Caco-2 (cell line): ENCODE measurements at regions not wholly inside any gene's neighbourhood (a gene's known extent, or its start where the extent isn't known, plus 50 kb on each side); places are given as distances from the start of the nearest gene placed in this dataset.

Source experiments
- BruUV-seq: library from RNA; stranded (reverse); fragments of 400-500 nt; replicated peaks from 2 replicates; lab custom pipeline; 2021; lab: Mats Ljungman, UMichigan
- CTCF ChIA-PET: fragments of 300-600 bp; sonication (Branson Sonifier 250); formaldehyde crosslinking; loops from one replicate; lab custom pipeline; 2022; ENCODE audit warnings: antibody characterized with exemption; lab: Charles Lee
- POLR2A ChIA-PET: fragments of 300-600 bp; sonication (Branson Sonifier 250); formaldehyde crosslinking; loops from one replicate; lab custom pipeline; 2022; ENCODE audit warnings: antibody characterized with exemption; lab: Charles Lee
- DNase-seq, 2 experiments: peaks; one replicate each; pipeline versions ENCODE4 v3.0.0 to v3.0.0-alpha.2; 2020 to 2022
- H3K27me3 ChIP-seq: replicated peaks from 2 replicates; pipeline ENCODE4 v1.6.0; 2011; ENCODE audit warnings: low read length; ENCODE audit not compliant: control insufficient read depth, insufficient read depth
- H3K36me3 ChIP-seq: 2 replicates; pipeline ENCODE4 v1.5.1; 2011; ENCODE audit warnings: low read length; ENCODE audit not compliant: control insufficient read depth, insufficient read depth
- H3K4me1 ChIP-seq: fragments of 250-450 bp; sonication (Bioruptor Pico); 2 replicates; pipeline ENCODE4 v1.5.1; 2020; ENCODE audit warnings: mild to moderate bottlenecking
- H3K4me3 ChIP-seq: 2 replicates; pipeline ENCODE4 v1.5.1; 2011; ENCODE audit warnings: low read depth, mild to moderate bottlenecking, control low read depth, low read length
- H3K9me3 ChIP-seq: fragments of 250-450 bp; sonication (Bioruptor Pico); 2 replicates; pipeline ENCODE4 v1.5.1; 2020; ENCODE audit warnings: mild to moderate bottlenecking, moderate library complexity
- H3K27ac Mint-ChIP-seq: one replicate; pipeline ENCODE4 v1.8.0; 2022; ENCODE audit warnings: mixed read lengths; ENCODE audit not compliant: unreplicated experiment
- H3K27me3 Mint-ChIP-seq: one replicate; pipeline ENCODE4 v1.8.0; 2022; ENCODE audit warnings: mixed read lengths; ENCODE audit not compliant: insufficient read depth, unreplicated experiment
- H3K36me3 Mint-ChIP-seq: one replicate; pipeline ENCODE4 v1.8.0; 2022; ENCODE audit warnings: mild to moderate bottlenecking, mixed read lengths; ENCODE audit not compliant: insufficient read depth, unreplicated experiment
- H3K4me1 Mint-ChIP-seq: one replicate; pipeline ENCODE4 v1.8.0; 2022; ENCODE audit warnings: low read depth, mixed read lengths; ENCODE audit not compliant: unreplicated experiment
- H3K4me3 Mint-ChIP-seq: one replicate; pipeline ENCODE4 v1.8.0; 2022; ENCODE audit warnings: mild to moderate bottlenecking, moderate library complexity, mixed read lengths; ENCODE audit not compliant: unreplicated experiment
- H3K9me3 Mint-ChIP-seq: one replicate; pipeline ENCODE4 v1.8.0; 2022; ENCODE audit warnings: mixed read lengths; ENCODE audit not compliant: unreplicated experiment
- intact Hi-C: fragments of 100-400 bp; cut with micrococcal nuclease; formaldehyde crosslinking; loops from one replicate; pipeline ENCODE4 v1.10.0; 2022; ENCODE audit not compliant: unreplicated experiment
- TF ChIP-seq, protein P1 (sequence below), 2 experiments: fragments of 200-600 bp in 1 of 2; IDR thresholded peaks; 1 replicate in 1 of 2; 2 replicates in 1 of 2; pipeline versions ENCODE4 v1.5.1 to v1.8.0; 2011 to 2022; ENCODE audit warnings: antibody characterized with exemption in 1 of 2, control low read depth in 1 of 2, inconsistent platforms in 1 of 2, low read depth in 1 of 2, low read length in 1 of 2, mild to moderate bottlenecking in 1 of 2, moderate library complexity in 1 of 2; ENCODE audit not compliant: insufficient read depth in 1 of 2, severe bottlenecking in 1 of 2, unreplicated experiment in 1 of 2

- Mint-ChIP-seq H3K27ac (no peak overlapping the region), H3K9me3 (peaks cover 9% of the 10 kb centered on the region), H3K36me3 (no peaks in the 10 kb centered on the region), H3K27me3 (no peaks in the 10 kb centered on the region), H3K4me1 (no peaks in the 10 kb centered on the region), H3K4me3 (no peak overlapping the region)
- intact Hi-C loops: no loop called here
- TF ChIP-seq, protein P1, sequence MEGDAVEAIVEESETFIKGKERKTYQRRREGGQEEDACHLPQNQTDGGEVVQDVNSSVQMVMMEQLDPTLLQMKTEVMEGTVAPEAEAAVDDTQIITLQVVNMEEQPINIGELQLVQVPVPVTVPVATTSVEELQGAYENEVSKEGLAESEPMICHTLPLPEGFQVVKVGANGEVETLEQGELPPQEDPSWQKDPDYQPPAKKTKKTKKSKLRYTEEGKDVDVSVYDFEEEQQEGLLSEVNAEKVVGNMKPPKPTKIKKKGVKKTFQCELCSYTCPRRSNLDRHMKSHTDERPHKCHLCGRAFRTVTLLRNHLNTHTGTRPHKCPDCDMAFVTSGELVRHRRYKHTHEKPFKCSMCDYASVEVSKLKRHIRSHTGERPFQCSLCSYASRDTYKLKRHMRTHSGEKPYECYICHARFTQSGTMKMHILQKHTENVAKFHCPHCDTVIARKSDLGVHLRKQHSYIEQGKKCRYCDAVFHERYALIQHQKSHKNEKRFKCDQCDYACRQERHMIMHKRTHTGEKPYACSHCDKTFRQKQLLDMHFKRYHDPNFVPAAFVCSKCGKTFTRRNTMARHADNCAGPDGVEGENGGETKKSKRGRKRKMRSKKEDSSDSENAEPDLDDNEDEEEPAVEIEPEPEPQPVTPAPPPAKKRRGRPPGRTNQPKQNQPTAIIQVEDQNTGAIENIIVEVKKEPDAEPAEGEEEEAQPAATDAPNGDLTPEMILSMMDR (IDR thresholded peaks at IDR 0.05; ENCODE audit: insufficient read depth in 1 of 2, low read depth in 1 of 2, low read length in 1 of 2, severe bottlenecking in 1 of 2, unreplicated experiment in 1 of 2): no peak
- ChIA-PET POLR2A (no interaction called here), CTCF (no interaction called here)
- Histone ChIP-seq H3K9me3 (no peaks in the 10 kb centered on the region), H3K4me3 (no peak overlapping the region), H3K27me3 (no peaks in the 10 kb centered on the region), H3K36me3 (no peaks in the 10 kb centered on the region), H3K4me1 (no peaks in the 10 kb centered on the region)
- no peak for DNase-seq
- no TSS peak for BruUV-seq
These were observed 1271.8 kb downstream of the BRINP3 start for GRCh38 chr1:189205863-189206262.

GRCh38 chr1:189206617-189207016, 1271.0 kb downstream of the BRINP3 start:
- no peaks in the 10 kb centered on the region for H3K9me3 ChIP-seq
- BruUV-seq: no TSS peak
- H3K36me3 ChIP-seq: no peaks in the 10 kb centered on the region
- H3K27me3 ChIP-seq: no peaks in the 10 kb centered on the region
- no peaks in the 10 kb centered on the region for H3K36me3 Mint-ChIP-seq
- no peaks in the 10 kb centered on the region for H3K4me1 ChIP-seq
- ChIA-PET CTCF (no interaction called here), POLR2A (no interaction called here)
- intact Hi-C loops: no loop called here
- H3K4me1 Mint-ChIP-seq: no peaks in the 10 kb centered on the region
- no peak for DNase-seq
- TF ChIP-seq, protein P1 (IDR thresholded peaks at IDR 0.05; ENCODE audit: insufficient read depth in 1 of 2, low read depth in 1 of 2, low read length in 1 of 2, severe bottlenecking in 1 of 2, unreplicated experiment in 1 of 2): no peak
- no peak overlapping the region for H3K4me3 Mint-ChIP-seq
- H3K4me3 ChIP-seq: no peak overlapping the region
- H3K27me3 Mint-ChIP-seq: no peaks in the 10 kb centered on the region
- no peak overlapping the region for H3K27ac Mint-ChIP-seq
- peaks cover 9% of the 10 kb centered on the region for H3K9me3 Mint-ChIP-seq

- no peaks in the 10 kb centered on the region for H3K36me3 Mint-ChIP-seq
- TF ChIP-seq, protein P1 (IDR thresholded peaks at IDR 0.05; ENCODE audit: insufficient read depth in 1 of 2, low read depth in 1 of 2, low read length in 1 of 2, severe bottlenecking in 1 of 2, unreplicated experiment in 1 of 2): no peak
- H3K4me1 Mint-ChIP-seq: no peaks in the 10 kb centered on the region
- Histone ChIP-seq H3K27me3 (no peaks in the 10 kb centered on the region), H3K9me3 (no peaks in the 10 kb centered on the region), H3K4me3 (no peak overlapping the region), H3K4me1 (no peaks in the 10 kb centered on the region), H3K36me3 (no peaks in the 10 kb centered on the region)
- CTCF ChIA-PET: no interaction called here
- no peaks in the 10 kb centered on the region for H3K27me3 Mint-ChIP-seq
- no peak for DNase-seq
- intact Hi-C loops: no loop called here
- POLR2A ChIA-PET: no interaction called here
- BruUV-seq: no TSS peak
- no peak overlapping the region for H3K27ac Mint-ChIP-seq
- peaks cover 9% of the 10 kb centered on the region for H3K9me3 Mint-ChIP-seq
- H3K4me3 Mint-ChIP-seq: no peak overlapping the region
These were observed 1265.9 kb downstream of the BRINP3 start for GRCh38 chr1:189211742-189212141.
